Stomach (tissue), 4 donors: ENCODE measurements at regions not wholly inside any gene's neighbourhood (a gene's known extent, or its start where the extent isn't known, plus 50 kb on each side); places are given as distances from the start of the nearest gene placed in this dataset.

Source experiments
- CTCF ChIP-seq, 7 experiments: fragments of 450-650 bp in 4 of 7; fragments of 200-600 bp in 3 of 7; sonication (generic) in 3 of 7; IDR thresholded peaks; one replicate each; pipeline ENCODE4 v1.5.1; 2016 to 2019; ENCODE audit warnings: antibody characterized with exemption in 7 of 7, control low read depth in 2 of 7, mild to moderate bottlenecking in 1 of 7
- EP300 ChIP-seq: sonication (generic); formaldehyde crosslinking; IDR thresholded peaks from one replicate; pipeline ENCODE4 v1.6.1; 2017; ENCODE audit warnings: antibody characterized with exemption
- POLR2A ChIP-seq, 4 donors: fragments of 450-650 bp; IDR thresholded peaks; one replicate each; pipeline ENCODE4 v1.6.1; 2016; ENCODE audit warnings: antibody characterized with exemption in 4 of 4, control low read depth in 2 of 4, mild to moderate bottlenecking in 1 of 4, moderate library complexity in 1 of 4
- POLR2AphosphoS5 ChIP-seq, 3 donors: sonication (generic); formaldehyde crosslinking; IDR thresholded peaks; one replicate each; pipeline ENCODE4 v1.6.1; 2016; ENCODE audit warnings: antibody characterized with exemption in 3 of 3

GRCh38 chr6:40966860-40967259 is 72.2 kb downstream of the UNC5CL start:
- TF ChIP-seq CTCF (IDR thresholded peaks at IDR 0.05), result no peak
- no peak for TF ChIP-seq POLR2AphosphoS5 (IDR thresholded peaks at IDR 0.05)
- TF ChIP-seq POLR2A (IDR thresholded peaks at IDR 0.05), result no peak
- no peak for TF ChIP-seq EP300
